GM18907 (cell line): ENCODE measurements at regions not wholly inside any gene's neighbourhood (a gene's known extent, or its start where the extent isn't known, plus 50 kb on each side); places are given as distances from the start of the nearest gene placed in this dataset.
"Not testable (repeated sequence)": the region's sequence is repeated elsewhere in the genome, so short reads cannot be mapped to it uniquely, and the experiment has no call there.

Experiments
- ATAC-seq: cut with Tn5 transposase; IDR thresholded peaks from one replicate; pipeline ENCODE4 v1.9.1; 2021; ENCODE audit warnings: mild to moderate bottlenecking, moderate library complexity; ENCODE audit not compliant: unreplicated experiment

GRCh38 chr1:184858288-184858687 lies 103.6 kb upstream of the EDEM3 start:
- no peak for ATAC-seq

- no peak for ATAC-seq
These were observed 100.0 kb upstream of the EDEM3 start for GRCh38 chr1:184854496-184855140.

- no peak for ATAC-seq
These were observed 99.4 kb upstream of the EDEM3 start for GRCh38 chr1:184854036-184854435.

- ATAC-seq = no peak
These were observed 97.4 kb upstream of the EDEM3 start for GRCh38 chr1:184851822-184852746.

GRCh38 chr1:184843732-184844495 lies 89.3 kb upstream of the EDEM3 start:
- ATAC-seq = peak; percentile 100

- ATAC-seq = no peak
These were observed 85.9 kb upstream of the EDEM3 start for GRCh38 chr1:184840596-184840995.

- ATAC-seq = no peak
These were observed 83.9 kb upstream of the EDEM3 start for GRCh38 chr1:184838504-184838951.

- no peak for ATAC-seq
These were observed 82.6 kb upstream of the EDEM3 start for GRCh38 chr1:184836934-184837895.

- ATAC-seq = no peak
These were observed 81.5 kb upstream of the EDEM3 start for GRCh38 chr1:184836141-184836540.

- not testable (repeated sequence) for ATAC-seq
These were observed 79.3 kb upstream of the EDEM3 start for GRCh38 chr1:184833994-184834393.

- ATAC-seq = no peak
These were observed 77.9 kb upstream of the EDEM3 start for GRCh38 chr1:184832517-184832916.

- ATAC-seq = not testable (repeated sequence)
These were observed 74.8 kb upstream of the EDEM3 start for GRCh38 chr1:184829496-184829895.

GRCh38 chr1:184828369-184828717 lies 73.7 kb upstream of the EDEM3 start:
- no peak for ATAC-seq

- ATAC-seq = no peak
These were observed 73.1 kb upstream of the EDEM3 start for GRCh38 chr1:184827600-184828368.

- ATAC-seq = no peak
These were observed 71.3 kb upstream of the EDEM3 start for GRCh38 chr1:184826001-184826400.

- no peak for ATAC-seq
These were observed 70.9 kb upstream of the EDEM3 start for GRCh38 chr1:184825571-184825970.

- ATAC-seq = no peak
These were observed 70.1 kb upstream of the EDEM3 start for GRCh38 chr1:184824691-184825323.

- no peak for ATAC-seq
These were observed 68.4 kb upstream of the EDEM3 start for GRCh38 chr1:184823080-184823479.

- ATAC-seq = no peak
These were observed 67.6 kb upstream of the EDEM3 start for GRCh38 chr1:184822267-184822666.
